Vagina (tissue), 2 donors: ENCODE measurements at regions not wholly inside any gene's neighbourhood (a gene's known extent, or its start where the extent isn't known, plus 50 kb on each side); places are given as distances from the start of the nearest gene placed in this dataset.

Source experiments
- POLR2AphosphoS5 ChIP-seq, 2 donors: sonication (generic); formaldehyde crosslinking; IDR thresholded peaks; one replicate each; pipeline ENCODE4 v1.9.0; 2017; ENCODE audit warnings: antibody characterized with exemption in 2 of 2, mild to moderate bottlenecking in 2 of 2, low read depth in 1 of 2; ENCODE audit not compliant: insufficient read depth in 1 of 2
- TF ChIP-seq, protein P1 (sequence below), 3 experiments: fragments of 450-650 bp in 2 of 3; fragments of 200-600 bp in 1 of 3; sonication (generic) in 1 of 3; IDR thresholded peaks; one replicate each; pipeline ENCODE4 v1.5.1; 2017 to 2019; ENCODE audit warnings: antibody characterized with exemption in 3 of 3, mild to moderate bottlenecking in 2 of 3, moderate library complexity in 2 of 3

GRCh38 chr12:46950094-46950493 is 124.3 kb upstream of the SLC38A4 start:
- TF ChIP-seq, protein P1, sequence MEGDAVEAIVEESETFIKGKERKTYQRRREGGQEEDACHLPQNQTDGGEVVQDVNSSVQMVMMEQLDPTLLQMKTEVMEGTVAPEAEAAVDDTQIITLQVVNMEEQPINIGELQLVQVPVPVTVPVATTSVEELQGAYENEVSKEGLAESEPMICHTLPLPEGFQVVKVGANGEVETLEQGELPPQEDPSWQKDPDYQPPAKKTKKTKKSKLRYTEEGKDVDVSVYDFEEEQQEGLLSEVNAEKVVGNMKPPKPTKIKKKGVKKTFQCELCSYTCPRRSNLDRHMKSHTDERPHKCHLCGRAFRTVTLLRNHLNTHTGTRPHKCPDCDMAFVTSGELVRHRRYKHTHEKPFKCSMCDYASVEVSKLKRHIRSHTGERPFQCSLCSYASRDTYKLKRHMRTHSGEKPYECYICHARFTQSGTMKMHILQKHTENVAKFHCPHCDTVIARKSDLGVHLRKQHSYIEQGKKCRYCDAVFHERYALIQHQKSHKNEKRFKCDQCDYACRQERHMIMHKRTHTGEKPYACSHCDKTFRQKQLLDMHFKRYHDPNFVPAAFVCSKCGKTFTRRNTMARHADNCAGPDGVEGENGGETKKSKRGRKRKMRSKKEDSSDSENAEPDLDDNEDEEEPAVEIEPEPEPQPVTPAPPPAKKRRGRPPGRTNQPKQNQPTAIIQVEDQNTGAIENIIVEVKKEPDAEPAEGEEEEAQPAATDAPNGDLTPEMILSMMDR (IDR thresholded peaks at IDR 0.05) = no peak
- TF ChIP-seq POLR2AphosphoS5 (IDR thresholded peaks at IDR 0.05; ENCODE audit: insufficient read depth in 1 of 2, low read depth in 1 of 2) = no peak
